ENCODE measurements at regions not wholly inside any gene's neighbourhood (a gene's known extent, or its start where the extent isn't known, plus 50 kb on each side); places are given as distances from the start of the nearest gene placed in this dataset.

DNA sequence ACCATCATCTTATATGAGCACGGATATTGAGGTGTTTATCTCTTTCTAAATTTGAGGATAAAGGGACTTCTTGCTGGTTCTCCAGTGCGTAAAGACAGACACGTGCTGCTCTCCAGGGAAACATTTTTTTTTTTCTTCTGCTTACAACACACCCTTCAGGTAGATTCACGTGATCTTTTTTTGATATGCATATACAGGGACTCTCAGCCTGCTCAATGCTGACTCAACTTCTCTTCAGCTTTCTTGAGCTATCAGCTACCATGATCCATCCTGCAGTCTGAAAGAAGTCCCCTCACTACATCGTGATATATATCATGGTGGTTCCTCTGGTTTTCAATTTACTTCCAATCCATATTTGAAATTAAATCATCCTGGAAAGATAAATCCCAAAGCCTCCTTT lies 87.1 kb upstream of the SLITRK3 start:
- DNase-seq (ENCODE audit: extremely low read depth in 1 of 11, low read depth in 9 of 11, low spot score in 4 of 11): no peak

DNA sequence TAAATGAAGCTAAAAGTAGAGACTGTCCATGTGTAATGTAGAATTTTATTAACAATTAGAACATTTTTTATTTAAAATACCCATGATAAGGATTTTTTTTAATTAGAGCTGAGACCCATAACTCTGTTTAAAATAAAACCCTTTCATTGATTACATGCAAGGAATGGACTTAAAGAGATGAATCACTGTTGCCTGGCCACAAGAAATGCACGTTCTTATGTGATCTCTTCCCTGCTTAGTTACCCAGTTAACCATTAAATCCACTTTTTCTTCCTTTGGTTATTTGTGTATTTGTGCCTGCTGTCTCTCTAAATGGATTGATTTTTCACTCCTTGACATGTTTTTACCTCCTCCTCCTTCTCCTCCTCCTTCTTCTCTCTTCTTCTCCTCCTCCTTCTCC lies 83.3 kb upstream of the SLITRK3 start:
- DNase-seq (ENCODE audit: extremely low read depth in 1 of 11, low read depth in 9 of 11, low spot score in 4 of 11): no peak

DNA sequence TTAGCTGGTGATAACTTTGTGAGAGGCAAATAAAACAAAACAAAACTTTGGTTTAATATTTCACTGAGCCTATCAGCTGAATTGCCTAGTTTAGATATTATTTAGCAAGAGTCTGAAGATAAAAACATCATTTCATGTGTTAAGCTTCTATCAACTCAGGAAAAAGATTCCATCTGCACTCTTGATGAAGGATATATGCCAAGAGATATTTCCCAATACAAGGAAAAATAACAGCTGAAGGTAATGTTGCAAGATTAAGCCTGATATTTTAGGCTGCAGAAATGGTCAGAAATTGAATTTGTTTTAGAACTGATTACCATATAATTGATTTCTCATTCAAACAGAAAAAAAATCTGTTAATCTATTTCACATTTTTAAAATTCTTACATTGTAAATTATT lies 77.2 kb upstream of the SLITRK3 start:
- no peak for DNase-seq (ENCODE audit: extremely low read depth in 1 of 11, low read depth in 9 of 11, low spot score in 4 of 11)

DNA sequence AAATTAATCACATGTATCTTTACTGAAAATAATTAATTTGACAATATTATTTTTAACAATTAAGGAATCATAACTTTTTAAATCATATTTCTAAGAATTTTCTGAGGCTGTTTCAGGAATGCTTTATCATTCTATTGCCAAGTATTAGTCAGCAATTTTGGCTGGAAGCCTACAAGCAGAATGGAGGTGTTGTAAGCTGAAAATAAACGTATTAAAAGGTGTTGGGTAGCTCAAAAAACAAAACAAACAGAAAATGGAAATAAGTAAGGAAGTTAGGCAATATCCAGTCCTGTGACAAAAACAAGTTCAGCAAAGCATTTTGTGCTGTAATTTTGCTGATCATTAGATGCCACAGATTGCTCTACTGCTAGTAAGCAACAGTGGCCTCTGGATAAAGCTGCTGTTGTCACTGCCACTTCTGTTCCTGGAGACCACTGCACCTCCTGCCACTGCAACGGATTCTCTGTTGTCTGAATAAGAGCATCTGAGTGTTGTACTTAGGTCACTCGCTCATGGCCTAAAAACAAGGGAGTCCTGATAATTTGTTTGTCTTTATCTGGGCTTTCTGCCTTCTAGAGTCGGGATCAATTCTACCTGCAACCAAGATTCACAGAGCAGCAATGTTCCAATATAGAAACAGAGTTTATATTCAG lies 63.5 kb upstream of the SLITRK3 start:
- no peak for DNase-seq (ENCODE audit: extremely low read depth in 1 of 11, low read depth in 9 of 11, low spot score in 4 of 11)

DNA sequence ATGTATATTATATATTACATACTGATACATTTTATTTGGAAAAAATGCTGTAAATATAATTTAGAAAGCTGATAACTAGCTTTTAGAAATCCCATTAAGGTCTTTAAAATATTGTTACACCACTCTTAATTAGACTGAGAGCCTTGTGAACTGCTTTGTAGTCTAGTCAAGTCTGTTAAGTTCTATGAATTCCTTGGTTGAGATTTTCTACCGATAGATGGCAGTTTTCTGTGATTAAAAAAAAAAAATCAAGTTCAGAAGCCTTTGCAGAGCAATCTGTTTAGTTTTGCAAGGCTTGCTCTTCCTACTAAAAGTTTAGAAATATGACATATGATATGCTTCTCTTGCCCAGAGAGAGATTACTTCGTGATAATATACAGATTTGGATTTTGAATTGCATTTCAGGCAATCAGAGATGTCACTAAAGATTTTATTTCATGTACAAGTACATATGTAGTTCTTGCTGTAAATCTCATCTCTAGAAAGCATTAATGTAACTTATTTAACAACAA lies 60.4 kb upstream of the SLITRK3 start:
- no peak for DNase-seq (ENCODE audit: extremely low read depth in 1 of 11, low read depth in 9 of 11, low spot score in 4 of 11)

DNA sequence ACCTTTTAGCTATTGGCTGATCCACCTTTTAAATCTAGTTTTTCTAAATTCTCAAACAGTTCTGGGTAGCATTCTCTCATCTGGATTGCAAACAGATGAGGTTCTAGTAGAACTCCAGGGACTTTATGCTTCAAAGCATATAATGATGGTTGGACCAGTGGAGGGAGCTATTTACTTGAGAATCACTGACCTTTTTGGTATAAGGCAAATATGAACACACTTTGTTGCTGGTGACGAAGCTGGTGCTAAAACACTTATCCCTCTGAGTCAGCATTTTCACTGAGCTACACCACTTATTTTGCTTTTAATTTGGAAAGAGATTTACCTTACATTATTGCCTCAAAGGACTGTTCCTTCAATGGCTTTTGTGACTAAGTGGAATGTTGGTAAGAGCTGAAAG lies 58.6 kb upstream of the SLITRK3 start:
- DNase-seq (ENCODE audit: extremely low read depth in 1 of 11, low read depth in 9 of 11, low spot score in 4 of 11): peak in 3 of 11 donors; percentile 1 to 11 (median 2)

Data from renal cortex interstitium (tissue), 11 donors.